H9 (cell line): ENCODE measurements at regions not wholly inside any gene's neighbourhood (a gene's known extent, or its start where the extent isn't known, plus 50 kb on each side); places are given as distances from the start of the nearest gene placed in this dataset.
"Not testable (repeated sequence)": the region's sequence is repeated elsewhere in the genome, so short reads cannot be mapped to it uniquely, and the experiment has no call there.

Experiments used
- DNase-seq: peaks from one replicate; pipeline ENCODE4 v3.0.0-alpha.2; 2017
- H2AFZ ChIP-seq: one replicate; pipeline ENCODE4 v1.6.1; 2013; ENCODE audit warnings: mild to moderate bottlenecking, low read length, control low read depth, moderate library complexity
- H2AK5ac ChIP-seq: 2 replicates; pipeline ENCODE4 v1.6.1; 2013; ENCODE audit warnings: low read length, control low read depth, mixed read lengths; ENCODE audit not compliant: insufficient read length
- H2BK120ac ChIP-seq: one replicate; pipeline ENCODE4 v1.6.1; 2013; ENCODE audit warnings: low read depth, mild to moderate bottlenecking, low read length, control low read depth, inconsistent platforms; ENCODE audit not compliant: poor library complexity, severe bottlenecking
- H2BK12ac ChIP-seq: 2 replicates; pipeline ENCODE4 v1.6.1; 2013; ENCODE audit warnings: low read length, control low read depth, mixed read lengths, low read depth; ENCODE audit not compliant: insufficient read length
- H2BK15ac ChIP-seq: 2 replicates; pipeline ENCODE4 v1.6.1; 2013; ENCODE audit warnings: low read depth, low read length, control low read depth
- H2BK20ac ChIP-seq: one replicate; pipeline ENCODE4 v1.6.1; 2013; ENCODE audit warnings: low read depth, mild to moderate bottlenecking, low read length, control low read depth, inconsistent platforms; ENCODE audit not compliant: poor library complexity, severe bottlenecking
- H2BK5ac ChIP-seq: 2 replicates; pipeline ENCODE4 v1.6.1; 2013; ENCODE audit warnings: low read length, control low read depth, mixed read lengths; ENCODE audit not compliant: insufficient read length
- H3K14ac ChIP-seq: 2 replicates; pipeline ENCODE4 v1.6.1; 2013; ENCODE audit warnings: low read length, control low read depth; ENCODE audit not compliant: insufficient read depth
- H3K18ac ChIP-seq: 2 replicates; pipeline ENCODE4 v1.6.1; 2013; ENCODE audit warnings: low read depth, mild to moderate bottlenecking, mixed read lengths, low read length, control low read depth; ENCODE audit not compliant: insufficient read length
- H3K23ac ChIP-seq: 2 replicates; pipeline ENCODE4 v1.6.1; 2013; ENCODE audit warnings: low read length, control low read depth, mixed read lengths, low read depth; ENCODE audit not compliant: insufficient read length
- H3K23me2 ChIP-seq: 2 replicates; pipeline ENCODE4 v1.6.1; 2013; ENCODE audit warnings: low read depth, mild to moderate bottlenecking, mixed read lengths, low read length, control low read depth; ENCODE audit not compliant: insufficient read length, poor library complexity, severe bottlenecking
- H3K27ac ChIP-seq: 2 replicates; pipeline ENCODE4 v1.5.1; 2013; ENCODE audit warnings: low read length, control low read depth, mixed read lengths, low read depth; ENCODE audit not compliant: insufficient read length
- H3K27me3 ChIP-seq: 2 replicates; pipeline ENCODE4 v1.6.1; 2013; ENCODE audit warnings: low read length, control low read depth, inconsistent platforms; ENCODE audit not compliant: insufficient read depth
- H3K4ac ChIP-seq: 2 replicates; pipeline ENCODE4 v1.6.1; 2013; ENCODE audit warnings: low read depth, mild to moderate bottlenecking, control low read depth, inconsistent platforms, low read length, moderate library complexity
- H3K4me1 ChIP-seq: 2 replicates; pipeline ENCODE4 v1.6.1; 2013; ENCODE audit warnings: low read length, control low read depth, inconsistent platforms; ENCODE audit not compliant: insufficient read depth
- H3K4me2 ChIP-seq: 2 replicates; pipeline ENCODE4 v1.6.1; 2013; ENCODE audit warnings: low read length, control low read depth, mixed read lengths; ENCODE audit not compliant: insufficient read length, insufficient read depth
- H3K56ac ChIP-seq: 2 replicates; pipeline ENCODE4 v1.6.1; 2013; ENCODE audit warnings: low read depth, mild to moderate bottlenecking, mixed read lengths, low read length, control low read depth; ENCODE audit not compliant: insufficient read length
- H3K79me1 ChIP-seq: 2 replicates; pipeline ENCODE4 v1.6.1; 2013; ENCODE audit warnings: low read depth, mild to moderate bottlenecking, moderate library complexity, low read length, control low read depth, inconsistent platforms; ENCODE audit not compliant: insufficient read depth, poor library complexity, severe bottlenecking
- H3K79me2 ChIP-seq: 2 replicates; pipeline ENCODE4 v1.6.1; 2013; ENCODE audit warnings: low read length, control low read depth, inconsistent platforms; ENCODE audit not compliant: insufficient read depth
- H3K9ac ChIP-seq: 2 replicates; pipeline ENCODE4 v1.6.1; 2013; ENCODE audit warnings: low read length, control low read depth, mixed read lengths; ENCODE audit not compliant: insufficient read length; ENCODE audit errors: extremely low read depth
- H3K9me3 ChIP-seq: one replicate; pipeline ENCODE4 v1.6.1; 2013; ENCODE audit warnings: low read depth, low read length, inconsistent platforms; ENCODE audit not compliant: control insufficient read depth
- H3T11ph ChIP-seq: one replicate; pipeline ENCODE4 v1.6.1; 2013; ENCODE audit warnings: mild to moderate bottlenecking, low read length, control low read depth, inconsistent platforms
- H4K20me1 ChIP-seq: one replicate; pipeline ENCODE4 v1.6.1; 2013; ENCODE audit not compliant: control insufficient read depth, insufficient read length, insufficient read depth
- H4K5ac ChIP-seq: 2 replicates; pipeline ENCODE4 v1.6.1; 2013; ENCODE audit warnings: low read depth, mild to moderate bottlenecking, mixed read lengths, low read length, control low read depth; ENCODE audit not compliant: insufficient read length
- H4K8ac ChIP-seq: replicated peaks from 2 replicates; pipeline ENCODE4 v1.6.1; 2013; ENCODE audit warnings: low read length, control low read depth, mixed read lengths, low read depth; ENCODE audit not compliant: insufficient read length
- H4K91ac ChIP-seq: 2 replicates; pipeline ENCODE4 v1.6.1; 2013; ENCODE audit warnings: low read depth, mild to moderate bottlenecking, moderate library complexity, mixed read lengths, low read length, control low read depth; ENCODE audit not compliant: insufficient read length
- H3K27ac Mint-ChIP-seq, 3 experiments: 2 replicates in 2 of 3; 3 replicates in 1 of 3; pipeline ENCODE4 v1.8.0; 2020 to 2021; ENCODE audit warnings: mixed read lengths in 3 of 3, mild to moderate bottlenecking in 1 of 3, moderate library complexity in 1 of 3
- H3K27me3 Mint-ChIP-seq: 2 replicates; pipeline ENCODE4 v1.8.0; 2021; ENCODE audit warnings: low read depth, mild to moderate bottlenecking, moderate library complexity, mixed read lengths
- H3K36me3 Mint-ChIP-seq, 3 experiments: 2 replicates in 2 of 3; 3 replicates in 1 of 3; pipeline ENCODE4 v1.8.0; 2020 to 2021; ENCODE audit warnings: low read depth in 3 of 3, mixed read lengths in 3 of 3; ENCODE audit not compliant: insufficient read depth in 1 of 3
- H3K4me1 Mint-ChIP-seq, 2 experiments: 2 replicates each; pipeline ENCODE4 v1.8.0; 2020; ENCODE audit warnings: mixed read lengths in 2 of 2
- H3K4me3 Mint-ChIP-seq, 2 experiments: 2 replicates in 1 of 2; 3 replicates in 1 of 2; pipeline ENCODE4 v1.8.0; 2020 to 2021; ENCODE audit warnings: mild to moderate bottlenecking in 2 of 2, mixed read lengths in 2 of 2, moderate library complexity in 1 of 2
- H3K9me3 Mint-ChIP-seq, 2 experiments: 2 replicates in 1 of 2; 3 replicates in 1 of 2; pipeline ENCODE4 v1.8.0; 2020; ENCODE audit warnings: mild to moderate bottlenecking in 2 of 2, mixed read lengths in 2 of 2, moderate library complexity in 1 of 2
- WGBS: extraction: QIAGEN DNeasy Blood & Tissue Kit; methylation state at CpG from one replicate; pipeline ENCODE4 v1.1.7; 2013; ENCODE audit warnings: missing lambda C conversion rate, low lambda C conversion rate, mixed read lengths; ENCODE audit not compliant: insufficient read length; ENCODE audit errors: extremely low coverage; 5-methylcytosine and 5-hydroxymethylcytosine counted together
- TF ChIP-seq, protein P1 (sequence below): fragments of 200-600 bp; sonication (generic); conservative IDR thresholded peaks from 3 replicates; pipeline ENCODE4 v1.8.0; 2021; ENCODE audit warnings: antibody characterized with exemption, mild to moderate bottlenecking

DNA sequence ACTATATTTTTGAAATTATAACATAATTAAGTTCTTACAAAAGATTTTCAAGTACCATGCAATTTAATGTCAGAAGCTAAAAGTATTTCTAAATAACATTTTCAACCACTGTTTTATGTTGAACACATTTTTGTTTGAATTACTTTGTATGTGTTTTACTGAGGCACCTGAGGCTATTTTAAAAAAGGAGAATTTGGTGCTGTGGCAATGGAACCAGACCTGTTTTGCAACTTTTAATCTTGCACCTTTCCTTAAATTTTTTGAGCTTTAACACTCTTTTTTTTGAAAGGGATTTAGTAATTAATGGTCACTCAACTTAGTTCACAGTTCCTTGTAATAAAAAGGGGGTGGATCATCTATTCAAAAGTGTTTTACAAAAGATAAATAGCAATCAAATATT, 561.6 kb downstream of the ZBBX start:
- H3K9me3 ChIP-seq, result no peaks in the 10 kb centered on the region
- no peak overlapping the region for H3K18ac ChIP-seq
- Mint-ChIP-seq H3K36me3 (no peaks in the 10 kb centered on the region), H3K4me3 (no peak overlapping the region), H3K27ac (no peak overlapping the region), H3K9me3 (no peaks in the 10 kb centered on the region; a peak in 1 of 5 replicates), H3K27me3 (no peaks in the 10 kb centered on the region), H3K4me1 (no peaks in the 10 kb centered on the region)
- H3T11ph ChIP-seq, result no peak overlapping the region
- no peak overlapping the region for H4K5ac ChIP-seq
- no peak overlapping the region for H2BK120ac ChIP-seq
- H3K27ac ChIP-seq, result no peak overlapping the region
- no peak overlapping the region for H3K23ac ChIP-seq
- H3K79me1 ChIP-seq, result no peaks in the 10 kb centered on the region
- no peaks in the 10 kb centered on the region for H3K27me3 ChIP-seq
- H3K4ac ChIP-seq, result no peak overlapping the region
- no peaks in the 10 kb centered on the region for H4K20me1 ChIP-seq
- TF ChIP-seq, protein P1, sequence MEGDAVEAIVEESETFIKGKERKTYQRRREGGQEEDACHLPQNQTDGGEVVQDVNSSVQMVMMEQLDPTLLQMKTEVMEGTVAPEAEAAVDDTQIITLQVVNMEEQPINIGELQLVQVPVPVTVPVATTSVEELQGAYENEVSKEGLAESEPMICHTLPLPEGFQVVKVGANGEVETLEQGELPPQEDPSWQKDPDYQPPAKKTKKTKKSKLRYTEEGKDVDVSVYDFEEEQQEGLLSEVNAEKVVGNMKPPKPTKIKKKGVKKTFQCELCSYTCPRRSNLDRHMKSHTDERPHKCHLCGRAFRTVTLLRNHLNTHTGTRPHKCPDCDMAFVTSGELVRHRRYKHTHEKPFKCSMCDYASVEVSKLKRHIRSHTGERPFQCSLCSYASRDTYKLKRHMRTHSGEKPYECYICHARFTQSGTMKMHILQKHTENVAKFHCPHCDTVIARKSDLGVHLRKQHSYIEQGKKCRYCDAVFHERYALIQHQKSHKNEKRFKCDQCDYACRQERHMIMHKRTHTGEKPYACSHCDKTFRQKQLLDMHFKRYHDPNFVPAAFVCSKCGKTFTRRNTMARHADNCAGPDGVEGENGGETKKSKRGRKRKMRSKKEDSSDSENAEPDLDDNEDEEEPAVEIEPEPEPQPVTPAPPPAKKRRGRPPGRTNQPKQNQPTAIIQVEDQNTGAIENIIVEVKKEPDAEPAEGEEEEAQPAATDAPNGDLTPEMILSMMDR, result no peak
- H2AK5ac ChIP-seq, result no peak overlapping the region
- H3K14ac ChIP-seq, result no peak overlapping the region
- no peaks in the 10 kb centered on the region for H3K4me1 ChIP-seq
- H2AFZ ChIP-seq, result no peak overlapping the region
- no peak overlapping the region for H3K4me2 ChIP-seq
- H4K8ac ChIP-seq, result no peak overlapping the region
- no peak overlapping the region for H2BK15ac ChIP-seq
- DNase-seq, result no peak
- H4K91ac ChIP-seq, result no peak overlapping the region
- no peak overlapping the region for H3K56ac ChIP-seq
- H2BK12ac ChIP-seq, result no peak overlapping the region
- no peaks in the 10 kb centered on the region for H3K79me2 ChIP-seq
- no peaks in the 10 kb centered on the region for H3K23me2 ChIP-seq
- H3K9ac ChIP-seq, result no peak overlapping the region
- no peak overlapping the region for H2BK20ac ChIP-seq
- no peak overlapping the region for H2BK5ac ChIP-seq

DNA sequence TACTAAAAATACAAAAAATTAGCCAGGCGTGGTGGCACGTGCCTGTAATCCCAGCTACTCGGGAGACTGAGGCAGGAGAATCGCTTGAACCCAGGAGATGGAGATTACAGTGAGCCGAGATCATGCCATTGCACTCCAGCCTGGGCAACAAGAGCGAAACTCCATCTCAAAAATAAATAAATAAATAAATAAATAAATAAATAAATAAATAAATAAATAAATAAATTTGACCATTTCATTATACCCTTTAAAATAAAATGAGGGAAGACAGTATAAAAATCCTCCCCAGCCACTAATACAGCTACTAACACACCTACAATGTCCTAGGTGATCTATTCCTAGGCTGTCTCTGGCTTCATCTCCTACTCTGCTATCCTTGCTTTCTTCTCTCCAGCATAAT, 562.8 kb downstream of the ZBBX start:
- not testable (repeated sequence) for H3K36me3 Mint-ChIP-seq, H2BK15ac ChIP-seq, H3K9ac ChIP-seq, H3K4me3 Mint-ChIP-seq, H3K23ac ChIP-seq, H3K14ac ChIP-seq, H3K4me1 Mint-ChIP-seq, H2AFZ ChIP-seq, H2BK5ac ChIP-seq, H3K79me1 ChIP-seq, H3K23me2 ChIP-seq, H4K5ac ChIP-seq, H3T11ph ChIP-seq, H3K27me3 Mint-ChIP-seq, H3K18ac ChIP-seq, H3K9me3 Mint-ChIP-seq, DNase-seq, H4K8ac ChIP-seq, H2BK120ac ChIP-seq, H3K27ac ChIP-seq, H2AK5ac ChIP-seq, H3K79me2 ChIP-seq, H3K4me2 ChIP-seq, H3K56ac ChIP-seq, H3K27me3 ChIP-seq, H3K27ac Mint-ChIP-seq, H3K9me3 ChIP-seq, H2BK20ac ChIP-seq, H4K20me1 ChIP-seq, H4K91ac ChIP-seq, H3K4ac ChIP-seq, H3K4me1 ChIP-seq, H2BK12ac ChIP-seq
- WGBS, result no CpG with 5 or more reads among the region's 6 CpGs
